Trophoblast cell (in vitro differentiated cells and primary cell): ENCODE measurements at regions not wholly inside any gene's neighbourhood (a gene's known extent, or its start where the extent isn't known, plus 50 kb on each side); places are given as distances from the start of the nearest gene placed in this dataset.
"Not testable (repeated sequence)": the region's sequence is repeated elsewhere in the genome, so short reads cannot be mapped to it uniquely, and the experiment has no call there.

Source experiments
- DNase-seq, 2 donors: peaks; one replicate each; pipeline ENCODE4 v3.0.0-alpha.2; 2016
- H2AFZ ChIP-seq: 2 replicates; pipeline ENCODE4 v1.6.1; 2013; ENCODE audit warnings: low read length, moderate library complexity, mild to moderate bottlenecking; ENCODE audit not compliant: insufficient read depth, poor library complexity
- H2AK5ac ChIP-seq: 2 replicates; pipeline ENCODE4 v1.6.1; 2013; ENCODE audit warnings: mild to moderate bottlenecking, low read length
- H2BK120ac ChIP-seq: 2 replicates; pipeline ENCODE4 v1.6.1; 2013; ENCODE audit warnings: low read length, mild to moderate bottlenecking, moderate library complexity; ENCODE audit not compliant: insufficient read depth, poor library complexity
- H2BK12ac ChIP-seq: 2 replicates; pipeline ENCODE4 v1.6.1; 2013; ENCODE audit warnings: mild to moderate bottlenecking, low read length, moderate library complexity
- H2BK5ac ChIP-seq: 2 replicates; pipeline ENCODE4 v1.6.1; 2013; ENCODE audit warnings: low read length, low read depth, moderate library complexity, mild to moderate bottlenecking; ENCODE audit not compliant: poor library complexity
- H3K14ac ChIP-seq: 2 replicates; pipeline ENCODE4 v1.6.1; 2013; ENCODE audit warnings: mild to moderate bottlenecking, low read length
- H3K18ac ChIP-seq: 2 replicates; pipeline ENCODE4 v1.6.1; 2013; ENCODE audit warnings: mild to moderate bottlenecking, low read length
- H3K23ac ChIP-seq: 2 replicates; pipeline ENCODE4 v1.6.1; 2013; ENCODE audit warnings: low read length
- H3K27ac ChIP-seq: 2 replicates; pipeline ENCODE4 v1.5.1; 2013; ENCODE audit warnings: low read depth, mild to moderate bottlenecking, inconsistent platforms, low read length, moderate library complexity
- H3K27me3 ChIP-seq: 2 replicates; pipeline ENCODE4 v1.6.1; 2013; ENCODE audit warnings: inconsistent platforms, mild to moderate bottlenecking, low read length, moderate library complexity; ENCODE audit not compliant: insufficient read depth
- H3K36me3 ChIP-seq, 2 experiments: 1 replicate in 1 of 2; 2 replicates in 1 of 2; pipeline ENCODE4 v1.6.1; 2013; ENCODE audit warnings: low read length in 2 of 2, mild to moderate bottlenecking in 2 of 2, moderate library complexity in 1 of 2; ENCODE audit not compliant: insufficient read depth in 2 of 2, control insufficient read depth in 1 of 2
- H3K4ac ChIP-seq: 2 replicates; pipeline ENCODE4 v1.6.1; 2013; ENCODE audit warnings: low read depth, mild to moderate bottlenecking, low read length, moderate library complexity
- H3K4me1 ChIP-seq, 2 experiments: 1 replicate in 1 of 2; 2 replicates in 1 of 2; pipeline ENCODE4 v1.6.1; 2013; ENCODE audit warnings: low read length in 2 of 2, mild to moderate bottlenecking in 2 of 2, moderate library complexity in 1 of 2; ENCODE audit not compliant: insufficient read depth in 2 of 2, control insufficient read depth in 1 of 2
- H3K4me2 ChIP-seq: 2 replicates; pipeline ENCODE4 v1.6.1; 2013; ENCODE audit warnings: inconsistent platforms, mild to moderate bottlenecking, low read length, moderate library complexity
- H3K4me3 ChIP-seq: 2 replicates; pipeline ENCODE4 v1.5.1; 2013; ENCODE audit warnings: mild to moderate bottlenecking, low read depth, low read length, inconsistent platforms
- H3K79me1 ChIP-seq: one replicate; pipeline ENCODE4 v1.6.1; 2013; ENCODE audit warnings: low read length
- H3K79me2 ChIP-seq: 2 replicates; pipeline ENCODE4 v1.6.1; 2013; ENCODE audit warnings: low read length, mild to moderate bottlenecking; ENCODE audit not compliant: control insufficient read depth, insufficient read depth, poor library complexity
- H3K9ac ChIP-seq: 2 replicates; pipeline ENCODE4 v1.6.1; 2013; ENCODE audit warnings: mild to moderate bottlenecking, low read length
- H3K9me3 ChIP-seq: 2 replicates; pipeline ENCODE4 v1.6.1; 2013; ENCODE audit warnings: low read depth, mild to moderate bottlenecking, control low read depth, inconsistent platforms, low read length; ENCODE audit not compliant: insufficient read depth
- H4K12ac ChIP-seq: 2 replicates; pipeline ENCODE4 v1.6.1; 2013; ENCODE audit warnings: low read depth, mild to moderate bottlenecking, low read length, moderate library complexity
- H4K8ac ChIP-seq: 2 replicates; pipeline ENCODE4 v1.6.1; 2013; ENCODE audit warnings: low read depth, mild to moderate bottlenecking, low read length, moderate library complexity
- H4K91ac ChIP-seq: one replicate; pipeline ENCODE4 v1.6.1; 2013; ENCODE audit warnings: low read depth, mild to moderate bottlenecking, low read length, moderate library complexity
- WGBS: extraction: QIAGEN DNeasy Blood & Tissue Kit; methylation state at CpG from one replicate; pipeline ENCODE4 v1.1.7; 2013; ENCODE audit warnings: missing lambda C conversion rate; ENCODE audit not compliant: insufficient read length, insufficient coverage; ENCODE audit errors: extremely low coverage; 5-methylcytosine and 5-hydroxymethylcytosine counted together

DNA sequence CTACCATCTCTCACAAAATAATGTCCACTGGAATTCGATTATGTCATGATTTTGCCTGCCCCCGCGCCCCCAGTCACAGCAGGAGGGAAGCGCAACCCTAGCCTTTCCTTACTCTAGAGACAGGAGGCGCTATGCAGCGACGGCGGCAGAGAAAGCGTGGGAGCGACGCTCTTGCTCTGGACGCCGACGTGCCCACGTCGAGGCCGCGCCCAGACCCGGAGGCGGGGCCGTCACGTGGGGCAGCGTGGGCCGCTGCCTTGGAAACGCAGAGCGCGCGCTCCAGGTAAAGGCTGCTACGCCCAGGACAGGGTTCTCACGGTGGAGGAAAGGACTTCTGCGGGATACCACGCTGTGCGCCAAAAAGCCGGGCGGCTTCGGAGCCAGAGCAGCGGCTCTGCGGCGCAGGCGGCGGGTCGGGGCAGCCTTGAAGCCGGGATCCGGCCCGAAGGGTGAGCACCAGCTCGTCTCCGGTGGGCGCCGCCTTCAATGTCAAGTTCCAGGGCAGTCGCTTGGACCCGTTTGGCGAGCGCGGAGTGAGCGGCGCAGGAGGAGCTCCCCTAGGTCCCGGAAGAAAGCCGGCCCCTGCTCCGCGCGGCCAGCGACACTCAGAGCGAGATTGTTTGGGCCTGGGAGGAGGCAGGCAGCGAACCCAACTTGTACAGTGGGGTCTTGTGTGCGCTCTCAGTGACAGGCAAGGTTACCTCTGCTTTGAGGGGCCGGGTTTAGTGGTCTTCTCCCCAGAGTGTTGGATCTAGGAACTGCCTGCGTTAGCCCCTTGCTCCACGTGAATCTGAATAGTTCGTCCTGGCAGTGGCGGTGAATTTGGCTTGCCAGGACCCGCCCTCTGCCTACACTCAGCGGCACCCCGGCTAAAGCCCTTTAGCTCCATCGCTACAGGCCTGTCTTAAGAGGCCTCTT, 121.7 kb downstream of the MRPL57 start:
- H3K18ac ChIP-seq = no peak overlapping the region
- peak overlapping the region; percentile 41 for H3K9ac ChIP-seq
- peak overlapping the region; percentile 82 for H2AFZ ChIP-seq
- H3K4me3 ChIP-seq = peak overlapping the region; percentile 85
- H3K36me3 ChIP-seq = no peaks in the 10 kb centered on the region
- H2AK5ac ChIP-seq = no peak overlapping the region
- no peak overlapping the region for H3K14ac ChIP-seq
- H4K91ac ChIP-seq = no peak overlapping the region
- peaks cover 0 to 2% of the 10 kb centered on the region in 2 experiments for H3K4me1 ChIP-seq
- WGBS = no CpG with 5 or more reads among the region's 74 CpGs
- H2BK12ac ChIP-seq = no peak overlapping the region
- no peak overlapping the region for H3K23ac ChIP-seq
- H4K12ac ChIP-seq = no peak overlapping the region
- H2BK120ac ChIP-seq = no peak overlapping the region
- H3K27ac ChIP-seq = no peak overlapping the region
- no peak overlapping the region for H2BK5ac ChIP-seq
- H3K4ac ChIP-seq = no peak overlapping the region
- no peaks in the 10 kb centered on the region for H3K79me2 ChIP-seq
- peak overlapping the region; percentile 18 for H4K8ac ChIP-seq
- H3K79me1 ChIP-seq = no peaks in the 10 kb centered on the region
- DNase-seq = peak; percentile 96 to 98
- H3K9me3 ChIP-seq = no peaks in the 10 kb centered on the region
- H3K4me2 ChIP-seq = peak overlapping the region; percentile 72
- H3K27me3 ChIP-seq = no peaks in the 10 kb centered on the region

- WGBS = no CpG with 5 or more reads among the region's 6 CpGs
- Histone ChIP-seq H4K12ac (no peak overlapping the region), H2AK5ac (no peak overlapping the region)
Observed at GRCh38 chr13:21304256-21304655, 127.8 kb downstream of the MRPL57 start.

DNA sequence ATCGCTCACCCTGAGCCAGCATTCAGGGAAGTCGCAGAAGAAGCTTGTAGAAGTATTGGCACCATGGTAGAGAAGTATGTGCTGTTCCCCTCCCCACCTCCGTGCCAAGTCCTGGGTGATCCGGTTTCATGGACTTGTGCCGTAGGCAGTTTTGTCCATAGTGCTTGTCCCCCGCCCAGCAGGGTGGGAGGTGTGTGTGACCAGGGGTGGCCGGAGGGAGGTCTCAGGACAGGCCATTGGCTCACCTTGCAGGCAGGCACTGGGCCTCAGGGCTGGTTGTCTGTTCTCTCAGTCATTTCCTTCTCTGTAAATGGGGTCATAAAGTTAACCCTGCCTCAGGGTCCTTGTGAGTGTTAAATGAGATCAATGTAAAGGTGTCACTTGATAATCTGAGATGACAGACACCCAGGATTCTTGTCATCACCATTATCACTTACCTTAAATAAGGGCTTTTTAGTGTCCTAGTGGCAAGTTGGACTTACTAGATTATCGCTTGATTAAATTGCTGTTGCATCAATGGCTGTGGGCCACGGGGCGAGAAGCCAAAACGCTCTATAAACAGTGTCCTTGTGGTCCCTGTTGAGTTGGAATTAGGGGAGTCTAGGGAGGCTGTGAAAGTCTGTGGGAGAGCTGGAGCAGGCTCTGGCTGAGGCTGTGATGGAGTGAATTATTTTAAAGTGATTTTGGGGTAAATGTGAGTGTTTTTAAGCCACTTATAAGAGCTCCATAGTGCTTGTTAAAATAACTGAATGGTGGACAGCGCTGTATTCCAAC, 130.0 kb downstream of the MRPL57 start:
- not testable (repeated sequence) for H3K18ac ChIP-seq, H3K27me3 ChIP-seq, H4K12ac ChIP-seq, H3K4me1 ChIP-seq, H2AK5ac ChIP-seq, DNase-seq, H3K4ac ChIP-seq, H3K14ac ChIP-seq, H2BK120ac ChIP-seq, H3K4me3 ChIP-seq, H3K23ac ChIP-seq, H3K4me2 ChIP-seq, H4K91ac ChIP-seq, H2AFZ ChIP-seq, H2BK12ac ChIP-seq, H4K8ac ChIP-seq, H3K9me3 ChIP-seq, H3K36me3 ChIP-seq, H2BK5ac ChIP-seq, H3K9ac ChIP-seq, H3K79me2 ChIP-seq, H3K27ac ChIP-seq, H3K79me1 ChIP-seq
- no CpG with 5 or more reads among the region's 12 CpGs for WGBS

More at GRCh38 chr13:21304256-21304655, 127.8 kb downstream of the MRPL57 start:
- H3K9ac ChIP-seq = no peak overlapping the region
- H3K18ac ChIP-seq = no peak overlapping the region
- H3K79me2 ChIP-seq = no peaks in the 10 kb centered on the region
- no peak overlapping the region for H3K14ac ChIP-seq
- no peak overlapping the region for H2BK12ac ChIP-seq
- H2BK120ac ChIP-seq = no peak overlapping the region
- no peak overlapping the region for H2BK5ac ChIP-seq
- no peak overlapping the region for H4K8ac ChIP-seq
- no peaks in the 10 kb centered on the region for H3K27me3 ChIP-seq
- no peak overlapping the region for H4K91ac ChIP-seq
- no peak overlapping the region for H3K27ac ChIP-seq
- no peaks in the 10 kb centered on the region for H3K36me3 ChIP-seq
- no peak for DNase-seq
- no peak overlapping the region for H3K4me2 ChIP-seq
- no peaks in the 10 kb centered on the region for H3K79me1 ChIP-seq
- H3K4me3 ChIP-seq = no peak overlapping the region
- no peak overlapping the region for H3K4ac ChIP-seq
- no peaks in the 10 kb centered on the region for H3K9me3 ChIP-seq
- H3K23ac ChIP-seq = no peak overlapping the region
- H3K4me1 ChIP-seq = no peaks in the 10 kb centered on the region
- H2AFZ ChIP-seq = no peak overlapping the region

DNA sequence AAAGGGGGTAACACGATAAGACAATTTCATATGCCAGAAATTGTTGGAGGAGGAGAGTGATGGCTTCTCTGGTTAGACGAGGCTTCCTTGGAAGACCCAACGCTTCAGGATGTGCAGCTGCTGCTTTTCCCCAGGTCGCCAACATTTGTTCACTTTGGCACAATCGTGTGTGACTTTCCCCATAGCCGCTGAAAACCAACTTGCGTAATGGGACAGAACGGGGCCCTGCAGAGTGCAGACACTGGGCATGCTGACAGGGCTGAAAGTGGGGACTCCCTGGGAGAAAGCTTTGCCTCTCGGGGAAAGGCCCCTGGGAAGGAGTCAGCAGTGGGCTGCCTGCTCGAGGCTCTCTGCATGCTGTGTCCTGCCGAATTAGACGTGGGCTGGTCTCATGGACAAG, 130.7 kb downstream of the MRPL57 start:
- not testable (repeated sequence) for H3K18ac ChIP-seq, H3K9me3 ChIP-seq, H2BK5ac ChIP-seq, H3K4me3 ChIP-seq, H3K79me2 ChIP-seq, H3K79me1 ChIP-seq, H3K4ac ChIP-seq, H3K36me3 ChIP-seq, H4K91ac ChIP-seq, H3K9ac ChIP-seq, H2BK12ac ChIP-seq, H3K14ac ChIP-seq, H3K23ac ChIP-seq, H4K12ac ChIP-seq, DNase-seq, H3K27me3 ChIP-seq, H4K8ac ChIP-seq, H3K27ac ChIP-seq, H2AK5ac ChIP-seq, H3K4me2 ChIP-seq, H2AFZ ChIP-seq, H2BK120ac ChIP-seq, H3K4me1 ChIP-seq
- no CpG with 5 or more reads among the region's 12 CpGs for WGBS
